ENCODE measurements at regions not wholly inside any gene's neighbourhood (a gene's known extent, or its start where the extent isn't known, plus 50 kb on each side); places are given as distances from the start of the nearest gene placed in this dataset.

DNA sequence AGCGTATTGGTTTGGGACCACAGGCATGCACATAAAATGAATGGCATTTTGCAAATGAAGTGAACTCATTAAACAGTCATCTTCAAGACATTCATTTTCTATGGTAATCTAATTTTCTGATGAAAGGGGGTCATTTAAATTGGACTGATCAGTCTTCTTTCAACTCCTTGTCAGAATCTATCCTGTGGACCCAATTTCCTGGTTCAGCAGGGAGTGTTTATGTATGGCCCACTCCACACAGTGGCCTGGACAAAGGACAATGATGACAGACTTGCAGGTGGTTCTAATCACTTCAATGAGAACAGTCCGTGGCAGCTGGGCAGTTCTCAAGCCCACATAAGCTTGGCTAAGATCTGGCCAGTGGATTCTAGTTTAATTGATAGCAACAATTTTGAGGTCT is 448.1 kb downstream of the DCDC2C start (continued):
- TF ChIP-seq, protein P1, sequence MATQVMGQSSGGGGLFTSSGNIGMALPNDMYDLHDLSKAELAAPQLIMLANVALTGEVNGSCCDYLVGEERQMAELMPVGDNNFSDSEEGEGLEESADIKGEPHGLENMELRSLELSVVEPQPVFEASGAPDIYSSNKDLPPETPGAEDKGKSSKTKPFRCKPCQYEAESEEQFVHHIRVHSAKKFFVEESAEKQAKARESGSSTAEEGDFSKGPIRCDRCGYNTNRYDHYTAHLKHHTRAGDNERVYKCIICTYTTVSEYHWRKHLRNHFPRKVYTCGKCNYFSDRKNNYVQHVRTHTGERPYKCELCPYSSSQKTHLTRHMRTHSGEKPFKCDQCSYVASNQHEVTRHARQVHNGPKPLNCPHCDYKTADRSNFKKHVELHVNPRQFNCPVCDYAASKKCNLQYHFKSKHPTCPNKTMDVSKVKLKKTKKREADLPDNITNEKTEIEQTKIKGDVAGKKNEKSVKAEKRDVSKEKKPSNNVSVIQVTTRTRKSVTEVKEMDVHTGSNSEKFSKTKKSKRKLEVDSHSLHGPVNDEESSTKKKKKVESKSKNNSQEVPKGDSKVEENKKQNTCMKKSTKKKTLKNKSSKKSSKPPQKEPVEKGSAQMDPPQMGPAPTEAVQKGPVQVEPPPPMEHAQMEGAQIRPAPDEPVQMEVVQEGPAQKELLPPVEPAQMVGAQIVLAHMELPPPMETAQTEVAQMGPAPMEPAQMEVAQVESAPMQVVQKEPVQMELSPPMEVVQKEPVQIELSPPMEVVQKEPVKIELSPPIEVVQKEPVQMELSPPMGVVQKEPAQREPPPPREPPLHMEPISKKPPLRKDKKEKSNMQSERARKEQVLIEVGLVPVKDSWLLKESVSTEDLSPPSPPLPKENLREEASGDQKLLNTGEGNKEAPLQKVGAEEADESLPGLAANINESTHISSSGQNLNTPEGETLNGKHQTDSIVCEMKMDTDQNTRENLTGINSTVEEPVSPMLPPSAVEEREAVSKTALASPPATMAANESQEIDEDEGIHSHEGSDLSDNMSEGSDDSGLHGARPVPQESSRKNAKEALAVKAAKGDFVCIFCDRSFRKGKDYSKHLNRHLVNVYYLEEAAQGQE (IDR thresholded peaks at IDR 0.05; ENCODE audit: low read depth, low read length) = no peak
- TF ChIP-seq CEBPB (IDR thresholded peaks at IDR 0.05; ENCODE audit: borderline replicate concordance in 1 of 2, low read depth in 2 of 2, low read length in 2 of 2) (no peak), BACH1 (IDR thresholded peaks at IDR 0.05; ENCODE audit: borderline replicate concordance) (no peak), ZZZ3 (IDR thresholded peaks at IDR 0.05; ENCODE audit: control insufficient read depth, insufficient read length, low read depth) (no peak)

DNA sequence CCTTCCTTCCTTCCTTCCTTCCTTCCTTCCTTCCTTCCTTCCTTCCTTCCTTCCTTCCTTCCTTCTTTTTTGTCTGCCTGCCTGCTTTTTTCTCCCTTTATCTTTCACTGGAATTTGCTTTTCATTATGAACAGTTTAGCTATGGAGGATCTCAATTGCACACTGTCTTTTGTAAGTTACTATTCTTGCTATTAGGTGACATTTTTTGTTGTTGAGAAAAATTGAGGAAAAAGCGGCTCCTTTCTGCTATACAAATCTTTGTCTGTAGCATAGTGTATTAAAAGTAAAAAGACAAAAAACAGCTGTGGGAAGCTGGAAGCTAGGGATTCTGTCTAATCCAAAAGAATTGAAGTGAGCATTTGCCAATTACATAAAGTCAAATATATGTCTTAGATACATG is 448.7 kb downstream of the DCDC2C start:
- 40% methylated on average over 1 of the region's 1 CpG for WGBS (ENCODE audit: insufficient coverage, insufficient replicate concordance, low lambda C conversion rate, missing lambda C conversion rate)
- ChIA-PET CTCF (no interaction called here), POLR2A (no interaction called here), SMC1A (ENCODE audit: uncharacterized antibody, unreplicated experiment) (no interaction called here), RAD21 (ENCODE audit: unreplicated experiment) (no interaction called here)
- FAIRE-seq (no peak), DNase-seq (ENCODE audit: low read depth, low spot score) (no peak), ATAC-seq (no peak)
- intact Hi-C loops (cut with micrococcal nuclease; ENCODE audit: unreplicated experiment) = no loop called here
- no peak for TF ChIP-seq HDGF (IDR thresholded peaks at IDR 0.05)
- Histone ChIP-seq H3K9ac (ENCODE audit: control insufficient read depth, insufficient read depth, low read length) (no peak overlapping the region), H3K27ac (ENCODE audit: control insufficient read depth, insufficient read depth) (no peak overlapping the region), H2AFZ (ENCODE audit: control insufficient read depth, low read depth, low read length) (no peak overlapping the region), H3K79me2 (ENCODE audit: control insufficient read depth, insufficient read depth, low read length) (no peaks in the 10 kb centered on the region), H3K9me3 (replicated peaks; ENCODE audit: control insufficient read depth, insufficient read depth, low read length) (no peaks in the 10 kb centered on the region), H3K27me3 (replicated peaks in 1 of 2; ENCODE audit: control insufficient read depth in 2 of 2, insufficient read depth in 2 of 2, low read length in 1 of 2) (no peaks in the 10 kb centered on the region), H3K4me1 (ENCODE audit: control insufficient read depth, insufficient read depth, low read length) (no peaks in the 10 kb centered on the region), H3K4me2 (ENCODE audit: control insufficient read depth, insufficient read depth) (no peak overlapping the region), H3K4me3 (no peak overlapping the region), H4K20me1 (ENCODE audit: control insufficient read depth, insufficient read depth) (no peaks in the 10 kb centered on the region), H3K36me3 (ENCODE audit: control insufficient read depth in 2 of 2, insufficient read depth in 2 of 2, low read length in 1 of 2) (no peaks in the 10 kb centered on the region)
- in situ Hi-C loops (cut with MboI) = no loop called here
- BruUV-seq (replicated peaks) = no TSS peak

Measured in GM12878 (cell line).